Neural progenitor cell (in vitro differentiated cells): ENCODE measurements at regions not wholly inside any gene's neighbourhood (a gene's known extent, or its start where the extent isn't known, plus 50 kb on each side); places are given as distances from the start of the nearest gene placed in this dataset.

Experiments used
- DNase-seq: peaks from one replicate; pipeline ENCODE4 v3.0.0-alpha.2; 2016; ENCODE audit warnings: low spot score
- H2AFZ ChIP-seq: fragments of 200-600 bp; sonication (generic); replicated peaks from 2 replicates; pipeline ENCODE4 v1.6.1; 2016; ENCODE audit warnings: antibody characterized with exemption
- H3F3A ChIP-seq: fragments of 200-600 bp; sonication (generic); 2 replicates; pipeline ENCODE4 v1.6.1; 2016; ENCODE audit warnings: antibody characterized with exemption, low read depth
- H3K27ac ChIP-seq: fragments of 200-600 bp; sonication (generic); 2 replicates; pipeline ENCODE4 v1.5.1; 2016; ENCODE audit warnings: mild to moderate bottlenecking
- H3K27me3 ChIP-seq: fragments of 200-600 bp; sonication (generic); 2 replicates; pipeline ENCODE4 v1.6.1; 2016; ENCODE audit warnings: mild to moderate bottlenecking, moderate library complexity
- H3K36me3 ChIP-seq: fragments of 200-600 bp; sonication (generic); 2 replicates; pipeline ENCODE4 v1.5.1; 2016
- H3K4me1 ChIP-seq: fragments of 200-600 bp; sonication (generic); 2 replicates; pipeline ENCODE4 v1.6.1; 2016; ENCODE audit warnings: mixed run types
- H3K4me2 ChIP-seq: fragments of 200-600 bp; sonication (generic); 2 replicates; pipeline ENCODE4 v1.6.1; 2016
- H3K4me3 ChIP-seq: fragments of 200-600 bp; sonication (generic); 2 replicates; pipeline ENCODE4 v1.5.1; 2016
- H3K79me2 ChIP-seq: fragments of 200-600 bp; sonication (generic); 2 replicates; pipeline ENCODE4 v1.6.1; 2016; ENCODE audit warnings: low read depth
- H3K9ac ChIP-seq: fragments of 200-600 bp; sonication (generic); 2 replicates; pipeline ENCODE4 v1.6.1; 2016
- H3K9me3 ChIP-seq: fragments of 200-600 bp; sonication (generic); 2 replicates; pipeline ENCODE4 v1.5.1; 2016; ENCODE audit warnings: low read depth
- H4K20me1 ChIP-seq: fragments of 200-600 bp; sonication (generic); 2 replicates; pipeline ENCODE4 v1.6.1; 2016; ENCODE audit warnings: low read depth
- H3K27ac Mint-ChIP-seq: 3 replicates; pipeline ENCODE4 v1.8.0; 2021; ENCODE audit warnings: mixed read lengths
- H3K27me3 Mint-ChIP-seq: 2 replicates; pipeline ENCODE4 v1.8.0; 2022; ENCODE audit warnings: low read depth, mild to moderate bottlenecking, inconsistent platforms, moderate library complexity, mixed read lengths; ENCODE audit not compliant: insufficient read depth
- H3K36me3 Mint-ChIP-seq: 3 replicates; pipeline ENCODE4 v1.8.0; 2021; ENCODE audit warnings: mixed read lengths
- H3K4me1 Mint-ChIP-seq: 3 replicates; pipeline ENCODE4 v1.8.0; 2021; ENCODE audit warnings: mixed read lengths
- H3K4me3 Mint-ChIP-seq: 3 replicates; pipeline ENCODE4 v1.8.0; 2021; ENCODE audit warnings: mild to moderate bottlenecking, moderate library complexity, mixed read lengths
- H3K9me3 Mint-ChIP-seq: 3 replicates; pipeline ENCODE4 v1.8.0; 2020; ENCODE audit warnings: mixed read lengths
- CTCF ChIP-seq: fragments of 200-600 bp; sonication (generic); IDR thresholded peaks from 2 replicates; pipeline ENCODE4 v1.5.1; 2017; ENCODE audit warnings: antibody characterized with exemption, mild to moderate bottlenecking
- EZH2 ChIP-seq: fragments of 200-600 bp; sonication (generic); IDR thresholded peaks from 2 replicates; pipeline ENCODE4 v1.6.1; 2017; ENCODE audit warnings: antibody characterized with exemption, mild to moderate bottlenecking, moderate library complexity
- EZH2phosphoT487 ChIP-seq: fragments of 200-600 bp; sonication (generic); IDR thresholded peaks from 2 replicates; pipeline ENCODE4 v1.6.1; 2017; ENCODE audit warnings: antibody characterized with exemption

GRCh38 chr2:215854008-215854407 is 159.3 kb downstream of the MREG start:
- DNase-seq, result no peak
- no peak overlapping the region for H3K4me3 Mint-ChIP-seq
- TF ChIP-seq EZH2phosphoT487 (no peak), CTCF (no peak), EZH2 (no peak)
- no peak overlapping the region for H3K4me2 ChIP-seq
- H3K9ac ChIP-seq, result no peak overlapping the region
- no peaks in the 10 kb centered on the region for H3K36me3 Mint-ChIP-seq
- peaks cover 6% of the 10 kb centered on the region for H3K9me3 Mint-ChIP-seq
- H3K27ac Mint-ChIP-seq, result no peak overlapping the region
- no peaks in the 10 kb centered on the region for H3K27me3 Mint-ChIP-seq
- H3F3A ChIP-seq, result no peaks in the 10 kb centered on the region
- H3K79me2 ChIP-seq, result no peaks in the 10 kb centered on the region
- H3K27me3 ChIP-seq, result no peaks in the 10 kb centered on the region
- no peak overlapping the region for H3K27ac ChIP-seq
- no peak overlapping the region for H2AFZ ChIP-seq
- no peaks in the 10 kb centered on the region for H4K20me1 ChIP-seq
- H3K9me3 ChIP-seq, result no peaks in the 10 kb centered on the region
- H3K4me3 ChIP-seq, result no peak overlapping the region
- H3K4me1 ChIP-seq, result peaks cover 6% of the 10 kb centered on the region
- no peaks in the 10 kb centered on the region for H3K36me3 ChIP-seq
- no peaks in the 10 kb centered on the region for H3K4me1 Mint-ChIP-seq

GRCh38 chr2:215851696-215852095 is 161.7 kb downstream of the MREG start:
- no peak overlapping the region for H3K4me2 ChIP-seq

GRCh38 chr2:215851082-215851481 is 162.3 kb downstream of the MREG start:
- peaks cover 6% of the 10 kb centered on the region for H3K9me3 Mint-ChIP-seq
- Histone ChIP-seq H2AFZ (no peak overlapping the region), H4K20me1 (no peaks in the 10 kb centered on the region), H3K9me3 (no peaks in the 10 kb centered on the region), H3K4me2 (no peak overlapping the region), H3K27me3 (no peaks in the 10 kb centered on the region), H3K36me3 (no peaks in the 10 kb centered on the region), H3K4me3 (no peak overlapping the region), H3F3A (no peaks in the 10 kb centered on the region), H3K79me2 (no peaks in the 10 kb centered on the region), H3K4me1 (peaks cover 6% of the 10 kb centered on the region), H3K9ac (no peak overlapping the region), H3K27ac (no peak overlapping the region)
- H3K27me3 Mint-ChIP-seq, result peaks cover under 1% of the 10 kb centered on the region
- no peak overlapping the region for H3K27ac Mint-ChIP-seq
- H3K4me1 Mint-ChIP-seq, result no peaks in the 10 kb centered on the region
- H3K4me3 Mint-ChIP-seq, result no peak overlapping the region
- H3K36me3 Mint-ChIP-seq, result no peaks in the 10 kb centered on the region
- no peak for DNase-seq
- no peak for TF ChIP-seq CTCF
- TF ChIP-seq EZH2phosphoT487, result no peak
- TF ChIP-seq EZH2, result no peak

More at GRCh38 chr2:215851696-215852095, 161.7 kb downstream of the MREG start:
- no peak overlapping the region for H3K27ac Mint-ChIP-seq
- H3K27me3 Mint-ChIP-seq, result no peaks in the 10 kb centered on the region
- Histone ChIP-seq H3K9ac (no peak overlapping the region), H3K27ac (no peak overlapping the region), H3K4me1 (peaks cover 6% of the 10 kb centered on the region), H3K4me3 (no peak overlapping the region), H3K27me3 (no peaks in the 10 kb centered on the region), H2AFZ (no peak overlapping the region), H3K36me3 (no peaks in the 10 kb centered on the region), H3K9me3 (no peaks in the 10 kb centered on the region), H3F3A (no peaks in the 10 kb centered on the region), H3K79me2 (no peaks in the 10 kb centered on the region), H4K20me1 (no peaks in the 10 kb centered on the region)
- DNase-seq, result no peak
- TF ChIP-seq CTCF, result no peak
- TF ChIP-seq EZH2, result no peak
- TF ChIP-seq EZH2phosphoT487, result no peak
- no peaks in the 10 kb centered on the region for H3K36me3 Mint-ChIP-seq
- H3K4me3 Mint-ChIP-seq, result no peak overlapping the region
- peaks cover 6% of the 10 kb centered on the region for H3K9me3 Mint-ChIP-seq
- H3K4me1 Mint-ChIP-seq, result no peaks in the 10 kb centered on the region
